Vagina (tissue), 2 donors: ENCODE measurements at regions not wholly inside any gene's neighbourhood (a gene's known extent, or its start where the extent isn't known, plus 50 kb on each side); places are given as distances from the start of the nearest gene placed in this dataset.

Experiments
- DNase-seq, 2 donors: peaks; one replicate each; pipeline ENCODE4 v3.0.0-alpha.2; 2017; ENCODE audit errors: extremely low spot score in 2 of 2
- H3K27ac ChIP-seq: fragments of 200-600 bp; sonication (generic); one replicate; pipeline ENCODE4 v1.5.1; 2019
- H3K27me3 ChIP-seq: fragments of 200-600 bp; sonication (generic); one replicate; pipeline ENCODE4 v1.5.1; 2019
- H3K36me3 ChIP-seq, 2 donors: fragments of 200-600 bp; sonication (generic); one replicate each; pipeline ENCODE4 v1.5.1; 2017 to 2019
- H3K4me1 ChIP-seq: fragments of 200-600 bp; sonication (generic); one replicate; pipeline ENCODE4 v1.5.1; 2019
- H3K4me3 ChIP-seq, 2 donors: fragments of 200-600 bp; sonication (generic); 1 replicate in 1 of 2; 2 replicates in 1 of 2; pipeline ENCODE4 v1.5.1; 2016 to 2019
- H3K9me3 ChIP-seq: fragments of 200-600 bp; sonication (generic); one replicate; pipeline ENCODE4 v1.5.1; 2019
- CTCF ChIP-seq, 3 experiments: fragments of 450-650 bp in 2 of 3; fragments of 200-600 bp in 1 of 3; sonication (generic) in 1 of 3; IDR thresholded peaks; one replicate each; pipeline ENCODE4 v1.5.1; 2017 to 2019; ENCODE audit warnings: antibody characterized with exemption in 3 of 3, mild to moderate bottlenecking in 2 of 3, moderate library complexity in 2 of 3
- POLR2A ChIP-seq, 2 donors: fragments of 450-650 bp; IDR thresholded peaks; one replicate each; pipeline ENCODE4 v1.6.1; 2017; ENCODE audit warnings: antibody characterized with exemption in 2 of 2, mild to moderate bottlenecking in 2 of 2, moderate library complexity in 2 of 2
- POLR2AphosphoS5 ChIP-seq, 2 donors: sonication (generic); formaldehyde crosslinking; IDR thresholded peaks; one replicate each; pipeline ENCODE4 v1.9.0; 2017; ENCODE audit warnings: antibody characterized with exemption in 2 of 2, mild to moderate bottlenecking in 2 of 2, low read depth in 1 of 2; ENCODE audit not compliant: insufficient read depth in 1 of 2
- intact Hi-C: fragments of 100-400 bp; cut with DNase I; formaldehyde crosslinking; loops from one replicate; pipeline ENCODE4 v1.15.1; 2023

- Histone ChIP-seq H3K9me3 (no peaks in the 10 kb centered on the region), H3K4me3 (no peak overlapping the region), H3K4me1 (no peaks in the 10 kb centered on the region), H3K27ac (no peak overlapping the region), H3K36me3 (no peaks in the 10 kb centered on the region), H3K27me3 (no peaks in the 10 kb centered on the region)
- no peak for TF ChIP-seq POLR2A (IDR thresholded peaks at IDR 0.05)
- TF ChIP-seq POLR2AphosphoS5 (IDR thresholded peaks at IDR 0.05; ENCODE audit: insufficient read depth in 1 of 2, low read depth in 1 of 2): no peak
- TF ChIP-seq CTCF (IDR thresholded peaks at IDR 0.05): no peak
- intact Hi-C loops: no loop called here
- DNase-seq: no peak
Measured at GRCh38 chr12:74963867-74964331, 245.7 kb downstream of the KCNC2 start.

- Histone ChIP-seq H3K4me3 (no peak overlapping the region), H3K27ac (no peak overlapping the region), H3K27me3 (no peaks in the 10 kb centered on the region), H3K9me3 (no peaks in the 10 kb centered on the region), H3K4me1 (no peaks in the 10 kb centered on the region), H3K36me3 (no peaks in the 10 kb centered on the region)
- TF ChIP-seq POLR2AphosphoS5 (IDR thresholded peaks at IDR 0.05; ENCODE audit: insufficient read depth in 1 of 2, low read depth in 1 of 2) (no peak), CTCF (IDR thresholded peaks at IDR 0.05) (no peak), POLR2A (IDR thresholded peaks at IDR 0.05) (no peak)
- DNase-seq: no peak
- intact Hi-C loops: no loop called here
Measured at GRCh38 chr12:74964390-74964789, 245.2 kb downstream of the KCNC2 start.

- Histone ChIP-seq H3K27ac (no peak overlapping the region), H3K4me1 (no peaks in the 10 kb centered on the region), H3K36me3 (no peaks in the 10 kb centered on the region), H3K27me3 (no peaks in the 10 kb centered on the region), H3K9me3 (no peaks in the 10 kb centered on the region), H3K4me3 (no peak overlapping the region)
- no peak for DNase-seq
- TF ChIP-seq POLR2AphosphoS5 (IDR thresholded peaks at IDR 0.05; ENCODE audit: insufficient read depth in 1 of 2, low read depth in 1 of 2) (no peak), CTCF (IDR thresholded peaks at IDR 0.05) (no peak), POLR2A (IDR thresholded peaks at IDR 0.05) (no peak)
- intact Hi-C loops: no loop called here
Measured at GRCh38 chr12:74971201-74971600, 238.4 kb downstream of the KCNC2 start.

- Histone ChIP-seq H3K4me3 (no peak overlapping the region), H3K27me3 (no peaks in the 10 kb centered on the region), H3K27ac (no peak overlapping the region), H3K4me1 (no peaks in the 10 kb centered on the region), H3K36me3 (no peaks in the 10 kb centered on the region), H3K9me3 (no peaks in the 10 kb centered on the region)
- intact Hi-C loops: no loop called here
- no peak for DNase-seq
- TF ChIP-seq POLR2A (IDR thresholded peaks at IDR 0.05): no peak
- TF ChIP-seq POLR2AphosphoS5 (IDR thresholded peaks at IDR 0.05; ENCODE audit: insufficient read depth in 1 of 2, low read depth in 1 of 2): no peak
- no peak for TF ChIP-seq CTCF (IDR thresholded peaks at IDR 0.05)
Measured at GRCh38 chr12:74977832-74978481, 231.7 kb downstream of the KCNC2 start.

- Histone ChIP-seq H3K36me3 (no peaks in the 10 kb centered on the region), H3K9me3 (no peaks in the 10 kb centered on the region), H3K27ac (no peak overlapping the region), H3K4me3 (no peak overlapping the region), H3K4me1 (no peaks in the 10 kb centered on the region), H3K27me3 (no peaks in the 10 kb centered on the region)
- intact Hi-C loops: no loop called here
- TF ChIP-seq POLR2A (IDR thresholded peaks at IDR 0.05) (no peak), CTCF (IDR thresholded peaks at IDR 0.05) (no peak), POLR2AphosphoS5 (IDR thresholded peaks at IDR 0.05; ENCODE audit: insufficient read depth in 1 of 2, low read depth in 1 of 2) (no peak)
- DNase-seq: no peak
Measured at GRCh38 chr12:74980510-74980909, 229.1 kb downstream of the KCNC2 start.
